Esophagus squamous epithelium (tissue), 4 donors: ENCODE measurements at regions not wholly inside any gene's neighbourhood (a gene's known extent, or its start where the extent isn't known, plus 50 kb on each side); places are given as distances from the start of the nearest gene placed in this dataset.

Experiments
- CTCF ChIP-seq, 6 experiments: fragments of 450-650 bp in 4 of 6; fragments of 200-600 bp in 2 of 6; sonication (generic) in 2 of 6; IDR thresholded peaks; one replicate each; pipeline ENCODE4 v1.5.1; 2016 to 2019; ENCODE audit warnings: antibody characterized with exemption in 6 of 6, mild to moderate bottlenecking in 4 of 6, moderate library complexity in 4 of 6
- POLR2A ChIP-seq, 4 donors: fragments of 450-650 bp; IDR thresholded peaks; one replicate each; pipeline ENCODE4 v1.6.1; 2017; ENCODE audit warnings: antibody characterized with exemption in 4 of 4, mild to moderate bottlenecking in 4 of 4, moderate library complexity in 3 of 4

- TF ChIP-seq CTCF (IDR thresholded peaks at IDR 0.05): no peak
- no peak for TF ChIP-seq POLR2A (IDR thresholded peaks at IDR 0.05)
These were observed 1450.7 kb upstream of the ADGRB3 start for GRCh38 chr6:67184405-67184804.
